Fibroblast of pulmonary artery (primary cell): ENCODE measurements at regions not wholly inside any gene's neighbourhood (a gene's known extent, or its start where the extent isn't known, plus 50 kb on each side); places are given as distances from the start of the nearest gene placed in this dataset.

Source experiments
- DNase-seq: peaks from one replicate; pipeline ENCODE4 v3.0.0-alpha.2; 2010; ENCODE audit warnings: low read depth
- H3K4me3 ChIP-seq: replicated peaks from 2 replicates; pipeline ENCODE4 v1.5.1; 2011; ENCODE audit warnings: low read depth, mild to moderate bottlenecking, control low read depth, low read length, moderate library complexity
- TF ChIP-seq, protein P1 (sequence below): IDR thresholded peaks from 2 replicates; pipeline ENCODE4 v1.5.1; 2011; ENCODE audit warnings: mild to moderate bottlenecking, control low read depth, low read length, inconsistent platforms; ENCODE audit errors: missing control alignments

DNA sequence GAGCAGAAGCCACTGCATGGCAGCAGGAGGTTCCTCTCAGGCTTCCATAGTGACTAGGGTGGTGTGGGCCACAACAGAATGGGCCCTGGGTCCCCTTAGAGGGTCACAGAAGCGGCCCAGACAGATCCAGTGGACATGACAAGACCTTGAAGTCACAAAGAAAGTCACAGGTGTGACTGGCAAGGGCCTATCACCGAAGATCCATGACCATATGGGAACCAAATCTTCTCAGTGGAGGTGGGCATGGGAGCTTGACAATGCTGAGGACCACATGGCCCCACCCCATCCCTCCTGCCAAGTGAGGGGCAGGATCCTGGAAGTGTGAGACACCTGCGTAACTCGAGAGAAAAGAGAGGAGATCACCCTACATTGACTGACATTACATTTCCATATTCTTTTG is 332.4 kb downstream of the MSX2 start:
- no peak for DNase-seq
- H3K4me3 ChIP-seq, result no peak overlapping the region
- TF ChIP-seq, protein P1, sequence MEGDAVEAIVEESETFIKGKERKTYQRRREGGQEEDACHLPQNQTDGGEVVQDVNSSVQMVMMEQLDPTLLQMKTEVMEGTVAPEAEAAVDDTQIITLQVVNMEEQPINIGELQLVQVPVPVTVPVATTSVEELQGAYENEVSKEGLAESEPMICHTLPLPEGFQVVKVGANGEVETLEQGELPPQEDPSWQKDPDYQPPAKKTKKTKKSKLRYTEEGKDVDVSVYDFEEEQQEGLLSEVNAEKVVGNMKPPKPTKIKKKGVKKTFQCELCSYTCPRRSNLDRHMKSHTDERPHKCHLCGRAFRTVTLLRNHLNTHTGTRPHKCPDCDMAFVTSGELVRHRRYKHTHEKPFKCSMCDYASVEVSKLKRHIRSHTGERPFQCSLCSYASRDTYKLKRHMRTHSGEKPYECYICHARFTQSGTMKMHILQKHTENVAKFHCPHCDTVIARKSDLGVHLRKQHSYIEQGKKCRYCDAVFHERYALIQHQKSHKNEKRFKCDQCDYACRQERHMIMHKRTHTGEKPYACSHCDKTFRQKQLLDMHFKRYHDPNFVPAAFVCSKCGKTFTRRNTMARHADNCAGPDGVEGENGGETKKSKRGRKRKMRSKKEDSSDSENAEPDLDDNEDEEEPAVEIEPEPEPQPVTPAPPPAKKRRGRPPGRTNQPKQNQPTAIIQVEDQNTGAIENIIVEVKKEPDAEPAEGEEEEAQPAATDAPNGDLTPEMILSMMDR, result no peak

- DNase-seq, result no peak
- H3K4me3 ChIP-seq, result no peak overlapping the region
- TF ChIP-seq, protein P1, result no peak
Observed at GRCh38 chr5:175054243-175054642, 329.9 kb downstream of the MSX2 start.

- H3K4me3 ChIP-seq, result no peak overlapping the region
- DNase-seq, result no peak
- TF ChIP-seq, protein P1, result no peak
Observed at GRCh38 chr5:175052351-175052750, 328.0 kb downstream of the MSX2 start.

DNA sequence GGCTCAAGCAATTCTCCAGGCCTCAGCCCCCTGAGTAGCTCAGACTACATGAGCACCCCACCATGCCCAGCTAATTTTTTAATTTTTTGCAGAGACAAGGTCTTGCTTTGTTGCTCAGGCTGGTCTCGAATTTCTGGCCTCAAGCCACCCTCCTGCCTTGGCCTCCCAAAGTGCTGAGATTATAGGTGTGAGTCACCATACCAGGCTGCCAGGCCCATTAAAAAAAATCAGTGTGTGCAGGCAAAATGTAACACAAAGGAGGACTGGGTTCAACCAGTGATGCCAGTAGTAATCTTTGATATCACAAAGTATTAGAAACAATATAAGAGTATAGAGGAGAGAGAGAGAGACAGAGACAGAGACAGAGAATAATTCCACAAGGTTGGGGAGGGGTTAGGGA is 322.7 kb downstream of the MSX2 start:
- no peak overlapping the region for H3K4me3 ChIP-seq
- DNase-seq, result no peak
- TF ChIP-seq, protein P1, result no peak

GRCh38 chr5:175045820-175046219 is 321.4 kb downstream of the MSX2 start:
- TF ChIP-seq, protein P1, result no peak
- no peak overlapping the region for H3K4me3 ChIP-seq
- no peak for DNase-seq

DNA sequence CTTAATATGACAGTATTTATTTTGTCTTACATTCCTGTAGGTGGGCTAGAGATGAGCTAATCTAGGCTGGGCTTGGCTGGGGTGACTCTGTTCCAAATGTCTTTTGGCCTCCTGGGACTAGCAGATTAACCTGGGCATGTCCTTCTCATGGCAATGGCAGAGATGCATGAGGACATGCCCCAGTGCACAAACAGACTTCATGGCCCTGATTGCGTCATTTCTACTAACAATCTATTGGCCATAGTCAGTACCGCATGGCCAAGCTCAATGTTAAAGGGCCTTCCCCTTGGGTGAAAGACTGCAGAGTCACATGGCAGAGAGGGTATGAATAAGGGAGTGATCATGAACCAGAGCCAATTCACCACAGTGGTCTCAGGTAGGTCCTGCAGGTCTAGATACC is 313.4 kb downstream of the MSX2 start:
- no peak overlapping the region for H3K4me3 ChIP-seq
- no peak for DNase-seq
- TF ChIP-seq, protein P1, result no peak

DNA sequence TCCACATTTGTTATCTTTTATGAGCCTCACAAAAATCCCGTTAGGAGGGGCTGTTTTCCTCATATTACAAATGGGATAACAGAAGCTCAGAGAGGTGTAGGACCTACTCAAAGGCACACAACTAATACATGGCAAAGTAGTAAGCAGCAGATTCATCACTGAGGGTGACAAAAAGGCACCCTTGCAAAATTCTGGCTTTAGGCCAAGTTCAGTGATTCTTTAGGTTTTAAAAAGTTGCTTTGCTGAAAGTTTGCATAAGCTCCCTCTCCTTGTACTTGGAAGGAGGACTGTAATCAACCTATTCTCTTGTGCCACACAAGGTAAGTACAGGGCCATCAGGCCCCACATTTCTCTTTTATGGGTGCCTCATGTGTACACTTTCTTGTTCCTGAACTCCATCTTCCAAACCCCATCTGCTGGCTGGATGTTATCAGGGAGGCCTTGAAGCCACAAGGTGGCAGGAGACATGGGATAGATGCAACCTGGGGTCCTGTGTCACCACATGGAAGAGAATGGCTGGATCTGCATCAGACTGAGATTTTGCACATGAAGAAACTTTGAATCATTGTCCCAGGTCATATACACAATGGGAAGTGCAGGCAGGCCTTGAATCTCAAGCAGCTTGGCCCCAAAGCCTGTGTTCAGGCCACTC is 311.6 kb downstream of the MSX2 start:
- H3K4me3 ChIP-seq, result no peak overlapping the region
- no peak for DNase-seq
- TF ChIP-seq, protein P1, result no peak
